ENCODE measurements at regions not wholly inside any gene's neighbourhood (a gene's known extent, or its start where the extent isn't known, plus 50 kb on each side); places are given as distances from the start of the nearest gene placed in this dataset.

DNA sequence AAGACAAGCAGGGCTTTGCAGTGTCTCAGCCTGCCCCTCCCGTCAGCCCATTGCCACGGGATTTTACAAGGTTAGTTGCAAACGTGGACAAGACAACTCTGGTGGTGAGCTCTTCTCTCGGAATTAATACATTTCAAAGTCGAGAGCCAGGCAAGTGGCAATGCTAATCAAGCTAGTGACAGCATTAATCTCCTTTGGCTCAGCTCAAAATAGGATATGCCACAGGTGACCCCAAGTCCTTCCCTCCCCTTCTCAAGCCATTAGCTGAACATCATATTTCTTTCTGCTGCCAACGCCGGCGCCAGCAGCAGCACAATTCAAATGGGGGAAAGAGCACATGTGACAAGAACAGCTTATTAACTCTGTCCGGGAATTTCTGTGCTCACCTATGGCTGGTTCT, 190.1 kb downstream of the ATPSCKMT start:
- no peak for DNase-seq (ENCODE audit: extremely low read depth, low read depth)
- TF ChIP-seq CTCF (IDR thresholded peaks at IDR 0.05; ENCODE audit: low read depth, low read length, missing control alignments) = no peak

DNA sequence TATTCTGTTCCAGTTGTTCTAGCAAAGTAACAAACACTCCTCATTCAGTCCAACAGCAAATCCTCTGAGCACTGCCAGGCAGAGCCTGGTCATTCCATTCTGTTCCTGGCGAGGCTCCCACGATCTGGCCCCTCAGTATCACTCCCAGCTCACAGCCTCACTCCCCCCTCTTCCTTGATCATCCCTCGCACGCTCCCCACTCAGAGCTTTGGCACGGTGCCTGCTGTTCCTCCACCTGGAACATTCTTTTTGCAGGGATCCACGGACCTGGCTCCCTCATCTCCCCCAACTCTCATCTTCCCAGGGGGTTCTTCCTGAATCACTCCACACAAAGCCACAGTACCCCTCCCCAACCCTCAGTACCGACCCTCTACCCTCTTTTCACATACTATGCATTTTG, 192.3 kb downstream of the ATPSCKMT start:
- TF ChIP-seq CTCF (IDR thresholded peaks at IDR 0.05; ENCODE audit: low read depth, low read length, missing control alignments) = no peak
- no peak for DNase-seq (ENCODE audit: extremely low read depth, low read depth)

More for the DNA sequence above, 190.1 kb downstream of the ATPSCKMT start:
- no peak overlapping the region for H3K4me3 ChIP-seq (replicated peaks; ENCODE audit: low read depth, low read length)

GRCh38 chr5:10056228-10056760, 193.4 kb downstream of the ATPSCKMT start:
- no peak for TF ChIP-seq CTCF (IDR thresholded peaks at IDR 0.05; ENCODE audit: low read depth, low read length, missing control alignments)
- no peak overlapping the region for H3K4me3 ChIP-seq (replicated peaks; ENCODE audit: low read depth, low read length)
- no peak for DNase-seq (ENCODE audit: extremely low read depth, low read depth)

More for the DNA sequence above, 192.3 kb downstream of the ATPSCKMT start:
- H3K4me3 ChIP-seq (replicated peaks; ENCODE audit: low read depth, low read length) = no peak overlapping the region

DNA sequence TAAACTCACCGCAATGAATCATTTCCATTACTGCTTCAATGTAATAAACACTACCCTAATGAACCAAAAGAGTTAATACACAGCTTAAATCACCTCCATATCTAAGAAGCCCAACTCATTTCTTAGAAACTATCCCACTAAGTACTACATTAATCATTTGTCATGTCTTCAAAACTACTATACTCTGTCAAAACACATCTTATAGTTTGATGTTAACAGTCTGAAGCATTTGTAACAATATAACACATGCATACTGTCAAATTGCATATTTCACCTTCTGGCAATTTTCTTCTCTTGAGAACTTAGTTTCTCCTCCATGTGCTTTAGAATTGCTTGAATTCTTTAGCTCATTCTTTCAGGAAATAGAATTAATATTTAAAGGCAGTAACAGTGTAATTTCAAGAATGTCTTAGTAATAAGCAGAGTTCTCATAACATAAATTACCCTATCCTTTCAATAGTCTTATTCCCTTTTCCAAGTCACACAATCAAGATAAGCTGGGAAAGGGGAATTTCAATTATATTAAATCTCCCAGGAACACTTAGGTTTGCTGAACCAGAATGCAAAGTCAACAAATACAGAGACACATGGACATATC, 199.7 kb downstream of the ATPSCKMT start:
- no peak for DNase-seq (ENCODE audit: extremely low read depth, low read depth)
- H3K4me3 ChIP-seq (replicated peaks; ENCODE audit: low read depth, low read length) = no peak overlapping the region
- no peak for TF ChIP-seq CTCF (IDR thresholded peaks at IDR 0.05; ENCODE audit: low read depth, low read length, missing control alignments)

DNA sequence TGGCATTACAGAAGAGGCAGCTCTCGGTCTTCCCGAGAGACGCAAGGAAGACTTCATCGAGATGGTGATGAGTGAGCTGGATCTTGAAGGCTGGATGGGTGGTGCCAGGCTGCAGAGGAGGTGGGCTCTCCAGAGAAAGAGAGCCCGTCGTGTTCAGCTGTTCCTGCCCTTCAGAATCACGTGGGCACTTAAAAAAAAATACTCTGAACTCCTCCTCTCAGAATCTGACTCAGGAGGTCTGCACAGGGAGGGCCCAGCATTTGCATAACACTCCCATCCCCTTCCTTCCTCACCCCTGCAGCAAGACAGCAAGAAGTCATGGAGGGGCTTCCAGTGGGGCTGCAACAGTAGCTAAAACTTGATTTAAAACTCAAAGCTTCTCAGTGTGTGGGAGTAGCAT, 203.0 kb downstream of the ATPSCKMT start:
- no peak for DNase-seq (ENCODE audit: extremely low read depth, low read depth)
- no peak overlapping the region for H3K4me3 ChIP-seq (replicated peaks; ENCODE audit: low read depth, low read length)
- no peak for TF ChIP-seq CTCF (IDR thresholded peaks at IDR 0.05; ENCODE audit: low read depth, low read length, missing control alignments)

DNA sequence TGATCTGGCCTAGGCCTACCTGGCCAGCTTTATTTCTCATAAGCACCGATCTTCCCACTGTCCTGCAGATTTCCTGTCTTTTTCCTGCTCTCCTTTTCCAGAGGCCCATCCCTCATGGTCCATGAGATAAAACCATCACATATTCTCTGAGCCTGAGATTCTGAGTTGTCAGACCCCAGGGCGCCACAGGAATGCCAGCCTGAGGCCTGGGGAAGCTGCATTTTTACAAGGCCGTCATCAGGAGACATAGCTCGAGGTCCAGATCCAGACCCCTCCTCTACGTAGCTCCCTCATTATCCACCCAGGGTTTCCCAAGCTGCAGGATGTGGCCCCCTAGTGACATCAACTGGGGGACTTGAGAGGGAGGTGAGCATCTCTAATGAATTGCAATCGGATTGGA, 204.3 kb downstream of the ATPSCKMT start:
- no peak overlapping the region for H3K4me3 ChIP-seq (replicated peaks; ENCODE audit: low read depth, low read length)
- no peak for DNase-seq (ENCODE audit: extremely low read depth, low read depth)

More for the DNA sequence above, 204.3 kb downstream of the ATPSCKMT start:
- no peak for TF ChIP-seq CTCF (IDR thresholded peaks at IDR 0.05; ENCODE audit: low read depth, low read length, missing control alignments)
